ENCODE measurements at regions not wholly inside any gene's neighbourhood (a gene's known extent, or its start where the extent isn't known, plus 50 kb on each side); places are given as distances from the start of the nearest gene placed in this dataset.

DNA sequence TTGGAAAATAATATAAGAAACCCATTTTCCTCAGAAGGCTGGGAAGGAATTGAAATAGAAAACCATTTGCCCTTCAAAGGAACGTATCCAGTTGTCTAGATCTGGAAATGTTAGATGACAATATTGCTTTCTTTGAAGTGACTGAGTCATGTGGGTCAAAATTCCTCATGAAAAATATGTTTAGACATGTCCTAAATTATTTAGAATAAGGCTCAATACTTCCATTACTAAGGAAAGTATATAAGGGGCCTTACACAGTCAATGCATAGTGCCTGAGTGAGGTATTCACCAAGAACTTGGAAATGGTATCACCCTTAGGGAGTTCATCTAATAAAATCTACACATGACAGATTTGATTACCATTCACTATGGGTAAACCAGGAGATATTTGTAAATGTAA lies 619.8 kb upstream of the KCNMB2 start:
- intact Hi-C loops (cut with DNase I; ENCODE audit: low total_unique reads): no loop called here
- WGBS, 2 donors: 74 to 92% methylated on average over 1 of the region's 1 CpG
- Histone ChIP-seq H3K4me3 (no peak overlapping the region), H3K27ac (no peak overlapping the region), H3K9me3 (no peaks in the 10 kb centered on the region), H3K4me1 (no peaks in the 10 kb centered on the region), H3K36me3 (ENCODE audit: low read depth, missing control alignments) (no peaks in the 10 kb centered on the region), H3K27me3 (no peaks in the 10 kb centered on the region)
- TF ChIP-seq POLR2A (IDR thresholded peaks at IDR 0.05) (no peak), CTCF (IDR thresholded peaks at IDR 0.05) (no peak)
- DNase-seq: no peak

GRCh38 chr3:177917234-177917861 lies 618.9 kb upstream of the KCNMB2 start:
- no peaks in the 10 kb centered on the region for H3K4me1 ChIP-seq
- no peaks in the 10 kb centered on the region for H3K9me3 ChIP-seq
- intact Hi-C loops (cut with DNase I; ENCODE audit: low total_unique reads): no loop called here
- no peak overlapping the region for H3K4me3 ChIP-seq
- DNase-seq: no peak
- H3K36me3 ChIP-seq (ENCODE audit: low read depth, missing control alignments): no peaks in the 10 kb centered on the region
- 93 to 98% methylated on average over 4 to 8 of the region's 8 CpGs for WGBS, 2 donors
- TF ChIP-seq CTCF (IDR thresholded peaks at IDR 0.05): no peak
- no peak for TF ChIP-seq POLR2A (IDR thresholded peaks at IDR 0.05)
- H3K27me3 ChIP-seq: no peaks in the 10 kb centered on the region
- no peak overlapping the region for H3K27ac ChIP-seq

- H3K9me3 ChIP-seq: no peaks in the 10 kb centered on the region
- no peak for DNase-seq
- no peaks in the 10 kb centered on the region for H3K36me3 ChIP-seq (ENCODE audit: low read depth, missing control alignments)
- no peak for TF ChIP-seq POLR2A (IDR thresholded peaks at IDR 0.05)
- no peak for TF ChIP-seq CTCF (IDR thresholded peaks at IDR 0.05)
- no peak overlapping the region for H3K27ac ChIP-seq
- no peaks in the 10 kb centered on the region for H3K27me3 ChIP-seq
- 82 to 88% methylated on average over 3 of the region's 3 CpGs for WGBS, 2 donors
- no peaks in the 10 kb centered on the region for H3K4me1 ChIP-seq
- H3K4me3 ChIP-seq: no peak overlapping the region
- intact Hi-C loops (cut with DNase I; ENCODE audit: low total_unique reads): no loop called here
Measured at GRCh38 chr3:177921153-177921552, 615.1 kb upstream of the KCNMB2 start.

- Histone ChIP-seq H3K27me3 (no peaks in the 10 kb centered on the region), H3K9me3 (no peaks in the 10 kb centered on the region), H3K4me1 (no peaks in the 10 kb centered on the region), H3K36me3 (ENCODE audit: low read depth, missing control alignments) (no peaks in the 10 kb centered on the region), H3K27ac (no peak overlapping the region), H3K4me3 (no peak overlapping the region)
- intact Hi-C loops (cut with DNase I; ENCODE audit: low total_unique reads): no loop called here
- no peak for DNase-seq
- TF ChIP-seq CTCF (IDR thresholded peaks at IDR 0.05): no peak
- no peak for TF ChIP-seq POLR2A (IDR thresholded peaks at IDR 0.05)
- 89 to 92% methylated on average over 2 of the region's 2 CpGs for WGBS, 2 donors
Measured at GRCh38 chr3:177924261-177924660, 612.0 kb upstream of the KCNMB2 start.

GRCh38 chr3:177928172-177928873 lies 607.9 kb upstream of the KCNMB2 start:
- Histone ChIP-seq H3K4me1 (no peaks in the 10 kb centered on the region), H3K27ac (no peak overlapping the region), H3K4me3 (no peak overlapping the region), H3K27me3 (no peaks in the 10 kb centered on the region), H3K9me3 (no peaks in the 10 kb centered on the region), H3K36me3 (ENCODE audit: low read depth, missing control alignments) (no peaks in the 10 kb centered on the region)
- TF ChIP-seq CTCF (IDR thresholded peaks at IDR 0.05) (no peak), POLR2A (IDR thresholded peaks at IDR 0.05) (no peak)
- intact Hi-C loops (cut with DNase I; ENCODE audit: low total_unique reads): no loop called here
- 82 to 85% methylated on average over 6 of the region's 6 CpGs for WGBS, 2 donors
- DNase-seq: no peak

All from testis (tissue), 2 donors.